CD4-positive, alpha-beta memory T cell (primary cell): ENCODE measurements at regions not wholly inside any gene's neighbourhood (a gene's known extent, or its start where the extent isn't known, plus 50 kb on each side); places are given as distances from the start of the nearest gene placed in this dataset.

ENCODE experiments used
- CTCF ChIA-PET: fragments of 350-600 bp; sonication (Branson Sonifier 250); formaldehyde crosslinking; loops from one replicate; lab custom pipeline; 2021; ENCODE audit warnings: inconsistent platforms; ENCODE audit not compliant: partially characterized antibody; lab: Charles Lee
- POLR2A ChIA-PET: fragments of 350-600 bp; sonication (Branson Sonifier 250); formaldehyde crosslinking; loops from one replicate; lab custom pipeline; 2021; ENCODE audit not compliant: partially characterized antibody; lab: Charles Lee
- DNase-seq, 5 donors: peaks; one replicate each; pipeline versions ENCODE4 v3.0.0 to v3.0.0-alpha.2; 2020 to 2022; ENCODE audit warnings: mixed read lengths in 1 of 5
- H3K27ac ChIP-seq: one replicate; pipeline ENCODE4 v1.7.0; 2013; ENCODE audit warnings: low read depth, low read length
- H3K27me3 ChIP-seq: 2 replicates; pipeline ENCODE4 v1.7.0; 2013; ENCODE audit warnings: mild to moderate bottlenecking, low read length, moderate library complexity; ENCODE audit not compliant: insufficient read depth
- H3K36me3 ChIP-seq: 2 replicates; pipeline ENCODE4 v1.7.0; 2013; ENCODE audit warnings: mild to moderate bottlenecking, low read length, moderate library complexity; ENCODE audit not compliant: insufficient read depth
- H3K4me1 ChIP-seq: 2 replicates; pipeline ENCODE4 v1.7.0; 2013; ENCODE audit warnings: mild to moderate bottlenecking, low read length, moderate library complexity; ENCODE audit not compliant: insufficient read depth
- H3K4me3 ChIP-seq, 2 donors: one replicate each; pipeline ENCODE4 v1.7.0; 2013; ENCODE audit warnings: low read length in 2 of 2, mild to moderate bottlenecking in 1 of 2
- H3K9me3 ChIP-seq, 2 donors: one replicate each; pipeline ENCODE4 v1.7.0; 2013; ENCODE audit warnings: low read length in 2 of 2, control low read depth in 1 of 2; ENCODE audit not compliant: control insufficient read depth in 1 of 2
- H3K27ac Mint-ChIP-seq, 7 donors: one replicate each; pipeline ENCODE4 v1.8.0; 2020 to 2021; ENCODE audit warnings: mixed read lengths in 7 of 7, mild to moderate bottlenecking in 6 of 7, inconsistent platforms in 3 of 7, moderate library complexity in 3 of 7
- H3K27me3 Mint-ChIP-seq, 2 donors: one replicate each; pipeline ENCODE4 v1.8.0; 2020 to 2021; ENCODE audit warnings: mixed read lengths in 2 of 2
- H3K36me3 Mint-ChIP-seq, 2 donors: one replicate each; pipeline ENCODE4 v1.8.0; 2020 to 2021; ENCODE audit warnings: mixed read lengths in 2 of 2, inconsistent platforms in 1 of 2, mild to moderate bottlenecking in 1 of 2
- H3K4me1 Mint-ChIP-seq, 4 donors: one replicate each; pipeline ENCODE4 v1.8.0; 2020 to 2021; ENCODE audit warnings: mixed read lengths in 4 of 4, mild to moderate bottlenecking in 1 of 4
- H3K4me3 Mint-ChIP-seq, 8 donors: one replicate each; pipeline ENCODE4 v1.8.0; 2020 to 2021; ENCODE audit warnings: mixed read lengths in 8 of 8, mild to moderate bottlenecking in 7 of 8, moderate library complexity in 6 of 8, inconsistent platforms in 3 of 8
- H3K9me3 Mint-ChIP-seq, 8 donors: one replicate each; pipeline ENCODE4 v1.8.0; 2020 to 2021; ENCODE audit warnings: mixed read lengths in 8 of 8, mild to moderate bottlenecking in 5 of 8, inconsistent platforms in 3 of 8, moderate library complexity in 1 of 8
- intact Hi-C: fragments of 100-400 bp; cut with micrococcal nuclease; formaldehyde crosslinking; loops from one replicate; pipeline ENCODE4 v1.15.1; 2023

- no peaks in the 10 kb centered on the region for H3K9me3 Mint-ChIP-seq
- Histone ChIP-seq H3K27me3 (no peaks in the 10 kb centered on the region), H3K36me3 (no peaks in the 10 kb centered on the region), H3K4me3 (no peak overlapping the region), H3K9me3 (no peaks in the 10 kb centered on the region), H3K27ac (no peak overlapping the region), H3K4me1 (no peaks in the 10 kb centered on the region)
- POLR2A ChIA-PET: no interaction called here
- no peak for DNase-seq
- intact Hi-C loops: no loop called here
- H3K4me1 Mint-ChIP-seq: peaks cover 0 to 2% (median 0%) of the 10 kb centered on the region in 4 donors
- peak overlapping the region in 1 of 7 donors; percentile 62 for H3K27ac Mint-ChIP-seq
- H3K4me3 Mint-ChIP-seq: no peak overlapping the region
- H3K27me3 Mint-ChIP-seq: peaks cover 12 to 22% of the 10 kb centered on the region in 2 donors
- no peaks in the 10 kb centered on the region for H3K36me3 Mint-ChIP-seq
- CTCF ChIA-PET: no interaction called here
Measured at GRCh38 chr1:94334764-94335163, 83.4 kb upstream of the ABCD3 start.

GRCh38 chr1:94332952-94333351 is 85.2 kb upstream of the ABCD3 start:
- Mint-ChIP-seq H3K9me3 (no peaks in the 10 kb centered on the region), H3K4me3 (no peak overlapping the region), H3K36me3 (no peaks in the 10 kb centered on the region), H3K27me3 (peaks cover 20 to 31% of the 10 kb centered on the region in 2 donors), H3K27ac (peak overlapping the region in 1 of 7 donors; percentile 4), H3K4me1 (peaks cover 0 to 2% (median 0%) of the 10 kb centered on the region in 4 donors)
- intact Hi-C loops: no loop called here
- no peak overlapping the region for H3K27ac ChIP-seq
- CTCF ChIA-PET: no interaction called here
- H3K36me3 ChIP-seq: no peaks in the 10 kb centered on the region
- peaks cover 3% of the 10 kb centered on the region for H3K27me3 ChIP-seq
- POLR2A ChIA-PET: no interaction called here
- no peak overlapping the region for H3K4me3 ChIP-seq
- H3K9me3 ChIP-seq: no peaks in the 10 kb centered on the region
- no peak for DNase-seq
- H3K4me1 ChIP-seq: no peaks in the 10 kb centered on the region

- no peak overlapping the region for H3K4me3 Mint-ChIP-seq
- no peak for DNase-seq
- peaks cover 22 to 32% of the 10 kb centered on the region in 2 donors for H3K27me3 Mint-ChIP-seq
- H3K4me1 ChIP-seq: no peaks in the 10 kb centered on the region
- no peaks in the 10 kb centered on the region for H3K36me3 Mint-ChIP-seq
- H3K27ac Mint-ChIP-seq: no peak overlapping the region
- H3K4me1 Mint-ChIP-seq: peaks cover 0 to 2% (median 0%) of the 10 kb centered on the region in 4 donors
- H3K27me3 ChIP-seq: peaks cover 3% of the 10 kb centered on the region
- H3K4me3 ChIP-seq: no peak overlapping the region
- no peak overlapping the region for H3K27ac ChIP-seq
- H3K36me3 ChIP-seq: no peaks in the 10 kb centered on the region
- H3K9me3 Mint-ChIP-seq: no peaks in the 10 kb centered on the region
- H3K9me3 ChIP-seq: no peaks in the 10 kb centered on the region
- intact Hi-C loops: no loop called here
- ChIA-PET POLR2A (no interaction called here), CTCF (interaction anchor here (0.7 kb wide), 1 partner anchor 58 kb away, joined by 3 read pairs; no protein-coding TSS in a partner anchor)
Measured at GRCh38 chr1:94332516-94332915, 85.7 kb upstream of the ABCD3 start.

GRCh38 chr1:94329986-94330385 is 88.2 kb upstream of the ABCD3 start:
- no peaks in the 10 kb centered on the region for H3K4me1 ChIP-seq
- peaks cover 28 to 38% of the 10 kb centered on the region in 2 donors for H3K27me3 Mint-ChIP-seq
- H3K36me3 Mint-ChIP-seq: no peaks in the 10 kb centered on the region
- H3K36me3 ChIP-seq: no peaks in the 10 kb centered on the region
- peaks cover 3% of the 10 kb centered on the region for H3K27me3 ChIP-seq
- H3K27ac Mint-ChIP-seq: no peak overlapping the region
- intact Hi-C loops: no loop called here
- DNase-seq: no peak
- no peak overlapping the region for H3K27ac ChIP-seq
- H3K4me3 ChIP-seq: no peak overlapping the region
- CTCF ChIA-PET: interaction anchor here (1.1 kb wide), 1 partner anchor 49 kb away, joined by 3 read pairs; no protein-coding TSS in a partner anchor
- H3K9me3 ChIP-seq: no peaks in the 10 kb centered on the region
- no peak overlapping the region for H3K4me3 Mint-ChIP-seq
- POLR2A ChIA-PET: no interaction called here
- peaks cover 0 to 2% (median 0%) of the 10 kb centered on the region in 4 donors for H3K4me1 Mint-ChIP-seq
- no peaks in the 10 kb centered on the region for H3K9me3 Mint-ChIP-seq

GRCh38 chr1:94329276-94329675 is 88.9 kb upstream of the ABCD3 start:
- no peaks in the 10 kb centered on the region for H3K9me3 Mint-ChIP-seq
- peaks cover 0 to 2% (median 0%) of the 10 kb centered on the region in 4 donors for H3K4me1 Mint-ChIP-seq
- peaks cover 3% of the 10 kb centered on the region for H3K27me3 ChIP-seq
- POLR2A ChIA-PET: no interaction called here
- intact Hi-C loops: no loop called here
- H3K9me3 ChIP-seq: no peaks in the 10 kb centered on the region
- H3K4me3 Mint-ChIP-seq: no peak overlapping the region
- peaks cover 31 to 38% of the 10 kb centered on the region in 2 donors for H3K27me3 Mint-ChIP-seq
- H3K36me3 ChIP-seq: no peaks in the 10 kb centered on the region
- no peak overlapping the region for H3K4me3 ChIP-seq
- no peak overlapping the region for H3K27ac ChIP-seq
- CTCF ChIA-PET: no interaction called here
- H3K27ac Mint-ChIP-seq: no peak overlapping the region
- H3K36me3 Mint-ChIP-seq: no peaks in the 10 kb centered on the region
- H3K4me1 ChIP-seq: no peaks in the 10 kb centered on the region
- DNase-seq: no peak

GRCh38 chr1:94327001-94327690 is 89.8 kb upstream of the ARHGAP29 start:
- H3K27ac Mint-ChIP-seq: peak overlapping the region in 1 of 7 donors; percentile 16
- no peaks in the 10 kb centered on the region for H3K36me3 ChIP-seq

GRCh38 chr1:94326329-94326728 is 88.9 kb upstream of the ARHGAP29 start:
- H3K27me3 ChIP-seq: peaks cover 3% of the 10 kb centered on the region
- Mint-ChIP-seq H3K27me3 (peaks cover 32 to 34% of the 10 kb centered on the region in 2 donors), H3K4me1 (peaks cover 0 to 2% (median 0%) of the 10 kb centered on the region in 4 donors), H3K36me3 (no peaks in the 10 kb centered on the region), H3K9me3 (no peaks in the 10 kb centered on the region), H3K27ac (no peak overlapping the region), H3K4me3 (no peak overlapping the region)
- H3K4me1 ChIP-seq: no peaks in the 10 kb centered on the region
- no peaks in the 10 kb centered on the region for H3K9me3 ChIP-seq
- H3K27ac ChIP-seq: no peak overlapping the region
- DNase-seq: no peak
- intact Hi-C loops: no loop called here
- ChIA-PET POLR2A (no interaction called here), CTCF (no interaction called here)
- no peaks in the 10 kb centered on the region for H3K36me3 ChIP-seq
- no peak overlapping the region for H3K4me3 ChIP-seq

More at GRCh38 chr1:94327001-94327690, 89.8 kb upstream of the ARHGAP29 start:
- H3K4me1 Mint-ChIP-seq: peaks cover 0 to 2% (median 0%) of the 10 kb centered on the region in 4 donors
- Histone ChIP-seq H3K27me3 (peaks cover 3% of the 10 kb centered on the region), H3K4me1 (no peaks in the 10 kb centered on the region), H3K9me3 (no peaks in the 10 kb centered on the region), H3K27ac (no peak overlapping the region), H3K4me3 (no peak overlapping the region)
- ChIA-PET CTCF (interaction anchor here (1.4 kb wide), 1 partner anchor 9 kb away, joined by 3 read pairs; no protein-coding TSS in a partner anchor), POLR2A (no interaction called here)
- no peaks in the 10 kb centered on the region for H3K36me3 Mint-ChIP-seq
- H3K9me3 Mint-ChIP-seq: no peaks in the 10 kb centered on the region
- H3K27me3 Mint-ChIP-seq: peaks cover 34% of the 10 kb centered on the region in 2 donors
- DNase-seq: no peak
- H3K4me3 Mint-ChIP-seq: no peak overlapping the region
- intact Hi-C loops: no loop called here
